Body of pancreas (tissue), 4 donors: ENCODE measurements at regions not wholly inside any gene's neighbourhood (a gene's known extent, or its start where the extent isn't known, plus 50 kb on each side); places are given as distances from the start of the nearest gene placed in this dataset.

ENCODE experiments used
- CTCF ChIP-seq, 7 experiments: fragments of 450-650 bp in 4 of 7; fragments of 200-600 bp in 3 of 7; sonication (generic) in 3 of 7; IDR thresholded peaks; one replicate each; pipeline ENCODE4 v1.5.1; 2016 to 2019; ENCODE audit warnings: antibody characterized with exemption in 7 of 7
- POLR2A ChIP-seq, 3 donors: fragments of 450-650 bp; IDR thresholded peaks; one replicate each; pipeline ENCODE4 v1.6.1; 2016; ENCODE audit warnings: antibody characterized with exemption in 3 of 3, mild to moderate bottlenecking in 2 of 3

GRCh38 chr4:123616951-123617461 lies 220.4 kb downstream of the SPRY1 start:
- TF ChIP-seq POLR2A (IDR thresholded peaks at IDR 0.05) (no peak), CTCF (IDR thresholded peaks at IDR 0.05) (no peak)
